Left lobe of liver (tissue), 2 donors: ENCODE measurements at regions not wholly inside any gene's neighbourhood (a gene's known extent, or its start where the extent isn't known, plus 50 kb on each side); places are given as distances from the start of the nearest gene placed in this dataset.
"Not testable (repeated sequence)": the region's sequence is repeated elsewhere in the genome, so short reads cannot be mapped to it uniquely, and the experiment has no call there.

Source experiments
- ATAC-seq: fragments of 200-7000 bp; cut with Tn5 transposase; one replicate; pipeline ENCODE4 v1.9.1; 2020; ENCODE audit warnings: mild to moderate bottlenecking, moderate library complexity
- DNase-seq: peaks from one replicate; pipeline ENCODE4 v3.0.0-alpha.2; 2020; ENCODE audit warnings: low spot score
- donor health status: DM: no; HTN: no; CAD: no; lungs with moderate emphysema.
- donor health status: DM: no; HTN: yes; CAD: no.

GRCh38 chr18:9008709-9009635, 93.5 kb upstream of the NDUFV2 start:
- DNase-seq (no peak), ATAC-seq (no peak)

GRCh38 chr18:9009703-9010488, 92.6 kb upstream of the NDUFV2 start:
- DNase-seq (no peak), ATAC-seq (no peak)

GRCh38 chr18:9011431-9011830, 91.1 kb upstream of the NDUFV2 start:
- ATAC-seq (no peak), DNase-seq (no peak)

GRCh38 chr18:9013926-9014373, 88.5 kb upstream of the NDUFV2 start:
- no peak for ATAC-seq
- DNase-seq: no peak

- ATAC-seq: no peak
- DNase-seq: no peak
Measured at GRCh38 chr18:9015689-9016088, 86.8 kb upstream of the NDUFV2 start.

GRCh38 chr18:9016633-9017166, 85.8 kb upstream of the NDUFV2 start:
- ATAC-seq: no peak
- DNase-seq: no peak

GRCh38 chr18:9017167-9017904, 85.2 kb upstream of the NDUFV2 start:
- peak; percentile 52 for ATAC-seq
- DNase-seq: no peak

- DNase-seq: no peak
- ATAC-seq: no peak
Measured at GRCh38 chr18:9017905-9018227, 84.6 kb upstream of the NDUFV2 start.

- ATAC-seq (no peak), DNase-seq (no peak)
Measured at GRCh38 chr18:9019135-9019534, 83.4 kb upstream of the NDUFV2 start.

GRCh38 chr18:9020221-9020620, 82.3 kb upstream of the NDUFV2 start:
- no peak for ATAC-seq
- no peak for DNase-seq

- DNase-seq (no peak), ATAC-seq (no peak)
Measured at GRCh38 chr18:9021458-9021857, 81.0 kb upstream of the NDUFV2 start.

GRCh38 chr18:9022397-9023155, 79.9 kb upstream of the NDUFV2 start:
- DNase-seq (no peak), ATAC-seq (peak; percentile 28)

- ATAC-seq, DNase-seq: not testable (repeated sequence)
Measured at GRCh38 chr18:9024031-9024646, 78.4 kb upstream of the NDUFV2 start.

- DNase-seq (no peak), ATAC-seq (no peak)
Measured at GRCh38 chr18:9025091-9025838, 77.2 kb upstream of the NDUFV2 start.

- no peak for ATAC-seq
- DNase-seq: no peak
Measured at GRCh38 chr18:9029131-9029530, 73.4 kb upstream of the NDUFV2 start.

GRCh38 chr18:9032519-9032918, 70.0 kb upstream of the NDUFV2 start:
- DNase-seq: no peak
- no peak for ATAC-seq

- ATAC-seq (no peak), DNase-seq (no peak)
Measured at GRCh38 chr18:9038277-9038871, 64.1 kb upstream of the NDUFV2 start.

- no peak for DNase-seq
- peak; percentile 32 for ATAC-seq
Measured at GRCh38 chr18:9039441-9040071, 62.9 kb upstream of the NDUFV2 start.
